ENCODE measurements at regions not wholly inside any gene's neighbourhood (a gene's known extent, or its start where the extent isn't known, plus 50 kb on each side); places are given as distances from the start of the nearest gene placed in this dataset.

DNA sequence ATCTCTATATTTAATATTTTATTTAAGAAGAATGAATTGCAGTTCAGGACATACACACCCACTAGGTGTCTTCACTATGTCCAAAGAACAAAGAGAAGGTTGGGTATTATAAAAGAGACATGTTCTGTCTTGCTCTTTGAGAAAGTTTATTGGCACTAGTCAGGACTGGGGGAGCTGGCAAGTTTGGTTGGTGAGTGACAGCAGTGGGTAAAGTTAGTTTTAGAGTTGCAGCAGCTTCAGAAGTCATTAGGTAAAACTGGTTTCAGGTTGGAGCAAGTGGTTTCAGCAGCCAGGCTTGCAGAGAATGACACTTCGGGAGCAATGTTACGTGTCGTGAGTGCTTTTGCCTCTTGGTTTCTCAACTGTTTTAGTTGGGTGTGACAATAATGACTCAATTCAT, 142.2 kb upstream of the HS3ST3A1 start:
- Histone ChIP-seq H3K27me3 (ENCODE audit: insufficient read depth, low read length) (no peaks in the 10 kb centered on the region), H3K4ac (ENCODE audit: low read depth, low read length) (no peak overlapping the region), H2BK12ac (ENCODE audit: low read length) (peak overlapping the region; percentile 72), H2BK5ac (ENCODE audit: low read depth, low read length, poor library complexity) (no peak overlapping the region), H4K91ac (ENCODE audit: low read depth, low read length) (no peak overlapping the region), H3K27ac (ENCODE audit: low read depth, low read length) (no peak overlapping the region), H3K4me2 (ENCODE audit: low read length) (no peak overlapping the region), H2AFZ (ENCODE audit: insufficient read depth, low read length, poor library complexity) (no peak overlapping the region), H3K14ac (ENCODE audit: low read length) (no peak overlapping the region), H3K36me3 (ENCODE audit: control insufficient read depth in 1 of 2, insufficient read depth in 2 of 2, low read length in 2 of 2) (no peaks in the 10 kb centered on the region), H3K18ac (ENCODE audit: low read length) (no peak overlapping the region), H3K4me1 (ENCODE audit: control insufficient read depth in 1 of 2, insufficient read depth in 2 of 2, low read length in 2 of 2) (peaks cover 7 to 10% of the 10 kb centered on the region in 2 experiments), H4K12ac (ENCODE audit: low read depth, low read length) (no peak overlapping the region), H3K79me2 (ENCODE audit: control insufficient read depth, insufficient read depth, low read length, poor library complexity) (no peaks in the 10 kb centered on the region), H3K79me1 (ENCODE audit: low read length) (peaks cover 7% of the 10 kb centered on the region), H3K9ac (ENCODE audit: low read length) (no peak overlapping the region), H3K4me3 (ENCODE audit: low read depth, low read length) (no peak overlapping the region), H3K23ac (ENCODE audit: low read length) (no peak overlapping the region), H4K8ac (ENCODE audit: low read depth, low read length) (no peak overlapping the region), H2AK5ac (ENCODE audit: low read length) (no peak overlapping the region), H2BK120ac (ENCODE audit: insufficient read depth, low read length, poor library complexity) (no peak overlapping the region), H3K9me3 (ENCODE audit: insufficient read depth, low read depth, low read length) (no peaks in the 10 kb centered on the region)
- no CpG with 5 or more reads among the region's 3 CpGs for WGBS (ENCODE audit: extremely low coverage, insufficient coverage, insufficient read length)
- DNase-seq, result no peak

- no peak overlapping the region for H4K12ac ChIP-seq (ENCODE audit: low read depth, low read length)
- peak overlapping the region; percentile 77 for H2BK5ac ChIP-seq (ENCODE audit: low read depth, low read length, poor library complexity)
- peak overlapping the region; percentile 46 for H3K14ac ChIP-seq (ENCODE audit: low read length)
- H2AK5ac ChIP-seq (ENCODE audit: low read length), result no peak overlapping the region
- H3K9ac ChIP-seq (ENCODE audit: low read length), result no peak overlapping the region
- H4K8ac ChIP-seq (ENCODE audit: low read depth, low read length), result peak overlapping the region; percentile 55
- H3K4ac ChIP-seq (ENCODE audit: low read depth, low read length), result peak overlapping the region; percentile 28
- H3K18ac ChIP-seq (ENCODE audit: low read length), result peak overlapping the region; percentile 47
- WGBS (ENCODE audit: extremely low coverage, insufficient coverage, insufficient read length), result no CpG with 5 or more reads among the region's 9 CpGs
- peak overlapping the region; percentile 68 for H4K91ac ChIP-seq (ENCODE audit: low read depth, low read length)
- H3K27ac ChIP-seq (ENCODE audit: low read depth, low read length), result peak overlapping the region; percentile 66
- no peak overlapping the region for H3K4me2 ChIP-seq (ENCODE audit: low read length)
- H3K79me2 ChIP-seq (ENCODE audit: control insufficient read depth, insufficient read depth, low read length, poor library complexity), result no peaks in the 10 kb centered on the region
- no peak overlapping the region for H2AFZ ChIP-seq (ENCODE audit: insufficient read depth, low read length, poor library complexity)
- H3K36me3 ChIP-seq (ENCODE audit: control insufficient read depth in 1 of 2, insufficient read depth in 2 of 2, low read length in 2 of 2), result no peaks in the 10 kb centered on the region
- peaks cover 19% of the 10 kb centered on the region for H3K79me1 ChIP-seq (ENCODE audit: low read length)
- H3K4me1 ChIP-seq (ENCODE audit: control insufficient read depth in 1 of 2, insufficient read depth in 2 of 2, low read length in 2 of 2), result peaks cover 15 to 29% of the 10 kb centered on the region in 2 experiments
- H2BK120ac ChIP-seq (ENCODE audit: insufficient read depth, low read length, poor library complexity), result peak overlapping the region; percentile 34
- H3K9me3 ChIP-seq (ENCODE audit: insufficient read depth, low read depth, low read length), result no peaks in the 10 kb centered on the region
- no peak overlapping the region for H3K4me3 ChIP-seq (ENCODE audit: low read depth, low read length)
- no peak overlapping the region for H3K23ac ChIP-seq (ENCODE audit: low read length)
- DNase-seq, result no peak
- peak overlapping the region; percentile 82 for H2BK12ac ChIP-seq (ENCODE audit: low read length)
- no peaks in the 10 kb centered on the region for H3K27me3 ChIP-seq (ENCODE audit: insufficient read depth, low read length)
Measured at GRCh38 chr17:13746404-13746803, 144.7 kb upstream of the HS3ST3A1 start.

DNA sequence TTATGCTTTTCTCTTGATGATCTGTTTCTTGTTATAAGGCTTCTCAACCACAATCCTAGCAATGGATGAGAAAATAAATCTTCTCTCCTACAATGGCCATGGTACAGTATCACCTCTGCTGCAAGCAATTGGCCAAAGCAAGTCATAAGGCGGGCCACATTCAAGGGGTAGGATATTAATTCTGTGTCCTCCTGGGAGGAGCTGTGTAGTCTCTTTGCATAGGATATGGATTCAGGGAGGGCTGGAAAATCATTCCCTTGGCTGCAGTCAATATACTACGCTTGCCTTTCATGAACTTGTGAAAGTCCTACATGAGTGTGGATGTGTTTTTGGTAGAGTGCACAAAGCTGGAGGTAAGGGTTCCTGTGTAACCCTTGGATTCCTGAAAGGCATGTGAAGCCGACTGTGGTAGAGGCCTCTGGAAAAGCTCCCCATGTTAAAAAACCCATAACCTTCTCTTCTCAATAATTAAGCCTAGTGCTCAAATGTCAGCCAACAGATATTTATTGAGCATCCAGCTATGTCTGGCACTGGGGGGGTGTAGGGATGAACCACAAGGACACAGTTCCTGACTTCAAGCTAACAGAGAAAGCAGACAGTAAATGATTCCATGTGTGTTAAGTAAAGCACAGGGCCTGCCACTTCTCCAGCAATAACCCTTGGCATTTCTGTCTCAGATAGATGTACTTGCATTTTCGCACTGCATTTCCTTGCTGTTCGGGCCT, 147.6 kb upstream of the HS3ST3A1 start:
- Histone ChIP-seq H4K8ac (ENCODE audit: low read depth, low read length) (no peak overlapping the region), H3K14ac (ENCODE audit: low read length) (peak overlapping the region; percentile 3), H2AK5ac (ENCODE audit: low read length) (peak overlapping the region; percentile 3), H3K9me3 (ENCODE audit: insufficient read depth, low read depth, low read length) (no peaks in the 10 kb centered on the region), H3K4me3 (ENCODE audit: low read depth, low read length) (no peak overlapping the region), H3K4me1 (ENCODE audit: control insufficient read depth in 1 of 2, insufficient read depth in 2 of 2, low read length in 2 of 2) (peaks cover 20 to 32% of the 10 kb centered on the region in 2 experiments), H4K12ac (ENCODE audit: low read depth, low read length) (no peak overlapping the region), H3K27ac (ENCODE audit: low read depth, low read length) (peak overlapping the region; percentile 71), H3K36me3 (ENCODE audit: control insufficient read depth in 1 of 2, insufficient read depth in 2 of 2, low read length in 2 of 2) (no peaks in the 10 kb centered on the region), H2AFZ (ENCODE audit: insufficient read depth, low read length, poor library complexity) (no peak overlapping the region), H2BK5ac (ENCODE audit: low read depth, low read length, poor library complexity) (peak overlapping the region; percentile 68), H3K79me1 (ENCODE audit: low read length) (peaks cover 21% of the 10 kb centered on the region), H2BK12ac (ENCODE audit: low read length) (peak overlapping the region; percentile 41), H3K23ac (ENCODE audit: low read length) (no peak overlapping the region), H2BK120ac (ENCODE audit: insufficient read depth, low read length, poor library complexity) (peak overlapping the region; percentile 25), H3K4me2 (ENCODE audit: low read length) (no peak overlapping the region), H3K9ac (ENCODE audit: low read length) (no peak overlapping the region), H3K18ac (ENCODE audit: low read length) (no peak overlapping the region), H4K91ac (ENCODE audit: low read depth, low read length) (peak overlapping the region; percentile 82), H3K4ac (ENCODE audit: low read depth, low read length) (no peak overlapping the region), H3K27me3 (ENCODE audit: insufficient read depth, low read length) (no peaks in the 10 kb centered on the region), H3K79me2 (ENCODE audit: control insufficient read depth, insufficient read depth, low read length, poor library complexity) (no peaks in the 10 kb centered on the region)
- DNase-seq, result no peak
- WGBS (ENCODE audit: extremely low coverage, insufficient coverage, insufficient read length), result no CpG with 5 or more reads among the region's 5 CpGs

GRCh38 chr17:13749891-13750235, 148.1 kb upstream of the HS3ST3A1 start:
- peak overlapping the region; percentile 71 for H3K27ac ChIP-seq (ENCODE audit: low read depth, low read length)
- no peak overlapping the region for H3K4me2 ChIP-seq (ENCODE audit: low read length)
- no peak overlapping the region for H3K9ac ChIP-seq (ENCODE audit: low read length)
- H4K12ac ChIP-seq (ENCODE audit: low read depth, low read length), result no peak overlapping the region
- WGBS (ENCODE audit: extremely low coverage, insufficient coverage, insufficient read length), result no CpG with 5 or more reads among the region's 1 CpG
- peak overlapping the region; percentile 25 for H2BK120ac ChIP-seq (ENCODE audit: insufficient read depth, low read length, poor library complexity)
- H3K4me3 ChIP-seq (ENCODE audit: low read depth, low read length), result no peak overlapping the region
- H3K14ac ChIP-seq (ENCODE audit: low read length), result no peak overlapping the region
- no peak overlapping the region for H2AFZ ChIP-seq (ENCODE audit: insufficient read depth, low read length, poor library complexity)
- peaks cover 20 to 32% of the 10 kb centered on the region in 2 experiments for H3K4me1 ChIP-seq (ENCODE audit: control insufficient read depth in 1 of 2, insufficient read depth in 2 of 2, low read length in 2 of 2)
- peak overlapping the region; percentile 17 for H4K8ac ChIP-seq (ENCODE audit: low read depth, low read length)
- H4K91ac ChIP-seq (ENCODE audit: low read depth, low read length), result no peak overlapping the region
- no peak overlapping the region for H2BK5ac ChIP-seq (ENCODE audit: low read depth, low read length, poor library complexity)
- no peaks in the 10 kb centered on the region for H3K79me2 ChIP-seq (ENCODE audit: control insufficient read depth, insufficient read depth, low read length, poor library complexity)
- DNase-seq, result no peak
- no peak overlapping the region for H3K18ac ChIP-seq (ENCODE audit: low read length)
- peak overlapping the region; percentile 41 for H2BK12ac ChIP-seq (ENCODE audit: low read length)
- H3K9me3 ChIP-seq (ENCODE audit: insufficient read depth, low read depth, low read length), result no peaks in the 10 kb centered on the region
- H3K23ac ChIP-seq (ENCODE audit: low read length), result no peak overlapping the region
- H2AK5ac ChIP-seq (ENCODE audit: low read length), result no peak overlapping the region
- no peak overlapping the region for H3K4ac ChIP-seq (ENCODE audit: low read depth, low read length)
- H3K36me3 ChIP-seq (ENCODE audit: control insufficient read depth in 1 of 2, insufficient read depth in 2 of 2, low read length in 2 of 2), result no peaks in the 10 kb centered on the region
- no peaks in the 10 kb centered on the region for H3K27me3 ChIP-seq (ENCODE audit: insufficient read depth, low read length)
- H3K79me1 ChIP-seq (ENCODE audit: low read length), result peaks cover 21% of the 10 kb centered on the region

Measured in trophoblast cell (in vitro differentiated cells and primary cell).